SK-N-SH treated with all-trans-retinoic acid at 6 μM for 48 hours (cell line): ENCODE measurements at regions not wholly inside any gene's neighbourhood (a gene's known extent, or its start where the extent isn't known, plus 50 kb on each side); places are given as distances from the start of the nearest gene placed in this dataset.

Experiments
- ARNTL ChIP-seq: fragments of 450-650 bp; formaldehyde crosslinking; IDR thresholded peaks from 2 replicates; pipeline ENCODE4 v1.5.0; 2020; ENCODE audit warnings: low read depth, mild to moderate bottlenecking, moderate library complexity, borderline replicate concordance
- CSDC2 ChIP-seq: fragments of 250-450 bp; sonication (Bioruptor Pico); IDR thresholded peaks from 2 replicates; pipeline ENCODE4 v1.5.0; 2020; ENCODE audit warnings: mild to moderate bottlenecking, moderate library complexity
- PATZ1 ChIP-seq: fragments of 250-450 bp; sonication (Bioruptor Pico); IDR thresholded peaks from 2 replicates; pipeline ENCODE4 v1.8.0; 2020; ENCODE audit warnings: mild to moderate bottlenecking, moderate library complexity, borderline replicate concordance
- POU6F1 ChIP-seq: fragments of 250-450 bp; sonication (Bioruptor Pico); IDR thresholded peaks from 2 replicates; pipeline ENCODE4 v1.8.0; 2021; ENCODE audit warnings: low read depth, mild to moderate bottlenecking, moderate library complexity, borderline replicate concordance
- TCF4 ChIP-seq: fragments of 250-450 bp; sonication (Bioruptor Pico); IDR thresholded peaks from 2 replicates; pipeline ENCODE4 v1.8.0; 2021; ENCODE audit warnings: mild to moderate bottlenecking, moderate library complexity, borderline replicate concordance

DNA sequence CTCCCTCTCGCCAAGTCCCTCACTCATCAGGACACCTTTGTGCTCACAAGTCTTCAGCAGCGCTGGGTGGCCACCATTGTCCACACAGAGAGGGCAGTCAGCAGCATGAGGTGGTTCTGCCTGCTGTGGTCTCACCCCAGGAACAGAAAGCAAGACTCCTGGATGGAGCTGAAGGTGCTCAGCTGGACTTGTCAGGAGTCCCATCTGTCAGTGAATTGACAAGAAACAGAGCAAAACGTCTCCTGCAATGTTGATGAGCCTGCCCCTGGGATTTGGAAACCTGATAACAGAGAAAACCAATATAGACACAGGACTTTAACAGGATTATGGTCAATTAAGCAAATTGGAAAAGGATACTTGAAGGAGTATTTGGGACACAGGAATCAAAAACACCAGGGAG, 122.2 kb upstream of the PRSS58 start:
- TF ChIP-seq ARNTL (CRISPR knock-in tag): no peak
- TF ChIP-seq CSDC2 (CRISPR knock-in tag): no peak
- TF ChIP-seq POU6F1 (CRISPR knock-in tag): no peak
- TF ChIP-seq TCF4 (CRISPR knock-in tag): no peak
- no peak for TF ChIP-seq PATZ1
